Left ventricle myocardium inferior (tissue), 1 donor: ENCODE measurements at regions not wholly inside any gene's neighbourhood (a gene's known extent, or its start where the extent isn't known, plus 50 kb on each side); places are given as distances from the start of the nearest gene placed in this dataset.

Experiments
- DNase-seq: peaks from one replicate; pipeline ENCODE4 v3.0.0-alpha.2; 2020
- H3K27ac ChIP-seq: fragments of 200-600 bp; replicated peaks from 2 replicates; pipeline ENCODE4 v1.8.0; 2021
- H3K27me3 ChIP-seq: fragments of 200-600 bp; 2 replicates; pipeline ENCODE4 v1.8.0; 2021; ENCODE audit warnings: low read depth
- H3K36me3 ChIP-seq: fragments of 200-600 bp; 2 replicates; pipeline ENCODE4 v1.8.0; 2021
- H3K4me1 ChIP-seq: fragments of 200-600 bp; 2 replicates; pipeline ENCODE4 v1.8.0; 2021
- H3K4me3 ChIP-seq: fragments of 200-600 bp; 2 replicates; pipeline ENCODE4 v1.8.0; 2021; ENCODE audit warnings: mild to moderate bottlenecking, moderate library complexity
- H3K9me3 ChIP-seq: fragments of 200-600 bp; replicated peaks from 2 replicates; pipeline ENCODE4 v1.8.0; 2021
- intact Hi-C: fragments of 100-400 bp; cut with micrococcal nuclease; formaldehyde crosslinking; loops from one replicate; pipeline ENCODE4 v1.11.0; 2022
- TF ChIP-seq, protein P1 (sequence below): fragments of 200-600 bp; IDR thresholded peaks from 2 replicates; pipeline ENCODE4 v1.8.0; 2021; ENCODE audit warnings: antibody characterized with exemption, mild to moderate bottlenecking, borderline replicate concordance
- donor health status: DM: no; HTN: yes; CAD: no; lungs with severe emphysema.

DNA sequence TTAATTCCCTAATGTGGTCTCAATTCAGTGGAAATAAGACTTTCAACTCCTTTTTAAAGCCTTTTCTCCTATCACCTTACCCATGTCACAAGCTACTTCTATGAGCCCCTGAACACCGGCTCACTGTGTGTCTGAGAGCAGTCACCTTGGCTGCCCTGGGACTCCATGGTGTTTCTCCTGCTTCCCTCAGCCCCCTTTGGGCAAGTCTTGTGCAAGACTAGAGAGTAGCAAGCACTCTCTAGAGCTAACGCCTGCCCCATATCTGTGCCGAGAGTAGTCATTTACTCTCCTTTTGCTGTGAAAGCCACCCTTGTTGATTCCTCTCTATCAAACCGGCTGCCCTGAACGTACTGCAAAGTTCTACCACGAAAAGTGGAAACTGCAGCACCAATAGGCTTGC lies 77.9 kb upstream of the DAB2 start:
- no peak overlapping the region for H3K4me3 ChIP-seq
- intact Hi-C loops = no loop called here
- H3K4me1 ChIP-seq = peaks cover 17% of the 10 kb centered on the region
- H3K27ac ChIP-seq = peak overlapping the region; percentile 71
- H3K9me3 ChIP-seq = no peaks in the 10 kb centered on the region
- no peak for DNase-seq
- H3K27me3 ChIP-seq = no peaks in the 10 kb centered on the region
- TF ChIP-seq, protein P1, sequence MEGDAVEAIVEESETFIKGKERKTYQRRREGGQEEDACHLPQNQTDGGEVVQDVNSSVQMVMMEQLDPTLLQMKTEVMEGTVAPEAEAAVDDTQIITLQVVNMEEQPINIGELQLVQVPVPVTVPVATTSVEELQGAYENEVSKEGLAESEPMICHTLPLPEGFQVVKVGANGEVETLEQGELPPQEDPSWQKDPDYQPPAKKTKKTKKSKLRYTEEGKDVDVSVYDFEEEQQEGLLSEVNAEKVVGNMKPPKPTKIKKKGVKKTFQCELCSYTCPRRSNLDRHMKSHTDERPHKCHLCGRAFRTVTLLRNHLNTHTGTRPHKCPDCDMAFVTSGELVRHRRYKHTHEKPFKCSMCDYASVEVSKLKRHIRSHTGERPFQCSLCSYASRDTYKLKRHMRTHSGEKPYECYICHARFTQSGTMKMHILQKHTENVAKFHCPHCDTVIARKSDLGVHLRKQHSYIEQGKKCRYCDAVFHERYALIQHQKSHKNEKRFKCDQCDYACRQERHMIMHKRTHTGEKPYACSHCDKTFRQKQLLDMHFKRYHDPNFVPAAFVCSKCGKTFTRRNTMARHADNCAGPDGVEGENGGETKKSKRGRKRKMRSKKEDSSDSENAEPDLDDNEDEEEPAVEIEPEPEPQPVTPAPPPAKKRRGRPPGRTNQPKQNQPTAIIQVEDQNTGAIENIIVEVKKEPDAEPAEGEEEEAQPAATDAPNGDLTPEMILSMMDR = no peak
- no peaks in the 10 kb centered on the region for H3K36me3 ChIP-seq

- Histone ChIP-seq H3K4me3 (no peak overlapping the region), H3K36me3 (no peaks in the 10 kb centered on the region), H3K27me3 (no peaks in the 10 kb centered on the region), H3K9me3 (no peaks in the 10 kb centered on the region), H3K27ac (peak overlapping the region; percentile 71), H3K4me1 (peaks cover 17% of the 10 kb centered on the region)
- intact Hi-C loops = no loop called here
- peak; percentile 52 for DNase-seq
- TF ChIP-seq, protein P1 = no peak
Observed at GRCh38 chr5:39501397-39501796, 76.6 kb upstream of the DAB2 start.

DNA sequence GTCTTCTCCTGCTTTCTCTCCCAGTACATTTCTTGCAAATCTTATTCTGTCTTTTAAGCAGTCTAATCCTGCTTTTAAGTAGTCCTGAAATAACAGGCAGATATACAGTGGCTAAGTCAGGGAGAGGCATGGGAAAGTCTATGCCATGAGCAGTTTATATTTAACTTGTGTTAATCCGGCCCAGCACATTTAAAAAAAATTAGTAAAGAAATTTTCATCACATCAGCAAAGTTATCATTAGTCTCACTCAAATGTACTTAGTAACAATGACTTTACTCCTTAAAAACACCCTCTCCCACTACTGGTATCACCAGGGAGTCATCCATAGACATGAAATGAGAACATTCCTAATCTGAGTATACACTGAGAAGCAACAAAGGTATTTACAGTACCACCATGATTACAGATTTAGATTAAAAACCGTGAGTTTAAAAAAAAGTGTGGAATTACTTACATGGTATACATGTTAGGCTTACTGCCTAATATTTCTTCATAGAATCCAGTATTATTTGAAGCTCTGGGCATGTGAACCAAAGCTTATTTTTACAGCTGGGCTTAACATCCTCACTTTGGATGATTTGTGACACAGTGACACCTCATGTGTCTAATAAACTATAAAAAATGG lies 75.9 kb upstream of the DAB2 start:
- H3K27me3 ChIP-seq = no peaks in the 10 kb centered on the region
- H3K27ac ChIP-seq = peak overlapping the region; percentile 71
- H3K4me1 ChIP-seq = peaks cover 18% of the 10 kb centered on the region
- H3K9me3 ChIP-seq = no peaks in the 10 kb centered on the region
- DNase-seq = no peak
- TF ChIP-seq, protein P1 = no peak
- no peak overlapping the region for H3K4me3 ChIP-seq
- intact Hi-C loops = no loop called here
- H3K36me3 ChIP-seq = no peaks in the 10 kb centered on the region

DNA sequence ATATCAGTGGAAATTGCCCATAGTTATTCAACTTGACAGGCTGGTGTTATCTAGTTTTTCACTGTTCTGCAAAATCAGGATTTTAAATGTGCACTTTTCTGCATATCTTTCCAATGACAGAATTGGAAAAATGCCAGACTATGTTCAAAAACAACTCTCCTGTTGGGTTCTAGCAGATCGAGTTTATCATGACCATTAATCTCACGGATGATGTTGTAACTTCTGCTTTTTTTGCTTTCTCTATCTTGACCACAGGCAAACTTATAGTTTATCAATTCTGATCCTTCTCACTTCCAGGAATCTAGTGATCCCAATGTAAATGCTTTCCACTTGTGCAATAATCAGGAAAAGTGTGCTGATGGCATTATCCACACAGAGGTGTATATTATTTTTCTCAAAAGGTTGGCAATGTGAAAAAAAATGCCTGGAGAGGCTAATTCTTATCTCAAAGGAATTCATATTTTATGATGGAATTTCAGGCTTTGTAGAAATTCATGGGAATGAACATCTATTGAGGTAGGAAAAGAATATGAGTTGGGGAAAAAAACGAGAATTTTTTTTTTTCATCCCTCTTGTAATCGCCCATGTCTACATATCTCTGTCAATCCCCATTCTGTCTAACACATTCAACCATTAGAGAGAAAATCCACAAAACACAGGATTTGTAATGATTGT lies 73.6 kb upstream of the DAB2 start:
- intact Hi-C loops = no loop called here
- Histone ChIP-seq H3K36me3 (no peaks in the 10 kb centered on the region), H3K4me1 (peaks cover 32% of the 10 kb centered on the region), H3K27me3 (no peaks in the 10 kb centered on the region), H3K27ac (no peak overlapping the region), H3K9me3 (no peaks in the 10 kb centered on the region), H3K4me3 (no peak overlapping the region)
- DNase-seq = no peak
- TF ChIP-seq, protein P1 = no peak

DNA sequence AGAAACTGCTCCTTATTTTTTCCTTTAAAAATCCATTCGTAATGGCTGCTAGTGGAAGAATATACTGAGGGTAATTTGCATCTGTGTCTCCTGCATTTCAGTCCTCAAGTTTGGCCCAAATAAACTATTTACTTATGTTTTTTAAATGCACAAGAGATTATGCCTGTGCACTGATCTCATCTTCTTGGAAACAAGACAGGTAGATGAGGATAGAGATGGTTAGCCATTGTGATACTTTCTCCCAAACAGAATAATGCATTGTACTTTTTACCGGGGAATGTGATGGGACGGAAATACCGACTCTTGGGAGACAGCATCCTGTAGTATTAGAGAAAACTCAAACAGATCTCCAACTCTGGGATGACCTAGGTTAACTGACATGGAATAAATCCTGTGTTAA lies 72.5 kb upstream of the DAB2 start:
- intact Hi-C loops = no loop called here
- H3K4me3 ChIP-seq = no peak overlapping the region
- TF ChIP-seq, protein P1 = no peak
- no peak for DNase-seq
- H3K36me3 ChIP-seq = no peaks in the 10 kb centered on the region
- H3K9me3 ChIP-seq = no peaks in the 10 kb centered on the region
- H3K27me3 ChIP-seq = no peaks in the 10 kb centered on the region
- H3K27ac ChIP-seq = no peak overlapping the region
- peaks cover 23% of the 10 kb centered on the region for H3K4me1 ChIP-seq
